Stomach (tissue), 4 donors: ENCODE measurements at regions not wholly inside any gene's neighbourhood (a gene's known extent, or its start where the extent isn't known, plus 50 kb on each side); places are given as distances from the start of the nearest gene placed in this dataset.

Experiments
- CTCF ChIP-seq, 7 experiments: fragments of 450-650 bp in 4 of 7; fragments of 200-600 bp in 3 of 7; sonication (generic) in 3 of 7; IDR thresholded peaks; one replicate each; pipeline ENCODE4 v1.5.1; 2016 to 2019; ENCODE audit warnings: antibody characterized with exemption in 7 of 7, control low read depth in 2 of 7, mild to moderate bottlenecking in 1 of 7
- EP300 ChIP-seq: sonication (generic); formaldehyde crosslinking; IDR thresholded peaks from one replicate; pipeline ENCODE4 v1.6.1; 2017; ENCODE audit warnings: antibody characterized with exemption
- POLR2A ChIP-seq, 4 donors: fragments of 450-650 bp; IDR thresholded peaks; one replicate each; pipeline ENCODE4 v1.6.1; 2016; ENCODE audit warnings: antibody characterized with exemption in 4 of 4, control low read depth in 2 of 4, mild to moderate bottlenecking in 1 of 4, moderate library complexity in 1 of 4
- POLR2AphosphoS5 ChIP-seq, 3 donors: sonication (generic); formaldehyde crosslinking; IDR thresholded peaks; one replicate each; pipeline ENCODE4 v1.6.1; 2016; ENCODE audit warnings: antibody characterized with exemption in 3 of 3

GRCh38 chr20:16189371-16189770 lies 383.9 kb downstream of the KIF16B start:
- TF ChIP-seq CTCF (IDR thresholded peaks at IDR 0.05) (no peak), EP300 (no peak), POLR2AphosphoS5 (IDR thresholded peaks at IDR 0.05) (no peak), POLR2A (IDR thresholded peaks at IDR 0.05) (no peak)
